ENCODE measurements at regions not wholly inside any gene's neighbourhood (a gene's known extent, or its start where the extent isn't known, plus 50 kb on each side); places are given as distances from the start of the nearest gene placed in this dataset.

DNA sequence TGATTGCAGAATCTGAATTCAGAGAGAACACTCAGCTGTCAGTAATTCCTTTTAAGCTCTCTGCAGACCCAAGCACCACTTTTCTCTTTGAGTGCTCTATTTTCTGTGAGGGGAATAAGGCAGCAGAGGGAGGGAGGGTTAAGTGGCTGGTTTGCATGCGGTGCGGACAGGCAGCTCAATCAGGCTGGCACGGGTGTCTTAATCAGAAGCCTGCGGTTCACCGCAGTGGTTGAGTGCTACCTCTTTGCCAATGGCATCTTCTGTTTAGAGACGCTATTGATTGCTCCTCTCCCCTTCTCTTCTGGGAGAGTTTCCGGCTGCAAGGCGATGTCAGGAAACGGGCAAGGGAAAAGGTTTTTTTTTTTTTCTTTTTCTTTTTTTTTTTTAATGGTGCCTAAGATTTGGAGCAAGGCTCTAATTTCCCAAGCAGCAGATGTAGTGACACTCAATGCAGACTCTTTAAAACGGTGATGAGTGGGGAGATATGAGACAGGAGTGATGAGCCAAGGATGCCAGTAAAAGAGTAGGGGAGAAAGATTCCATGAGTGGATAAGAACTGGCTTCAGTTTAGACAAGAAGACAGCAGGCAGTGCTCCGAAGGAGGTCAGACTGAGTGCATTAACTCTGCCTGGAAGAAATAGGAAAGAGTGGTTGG is 533.7 kb upstream of the SEL1L start:
- DNase-seq, result no peak

DNA sequence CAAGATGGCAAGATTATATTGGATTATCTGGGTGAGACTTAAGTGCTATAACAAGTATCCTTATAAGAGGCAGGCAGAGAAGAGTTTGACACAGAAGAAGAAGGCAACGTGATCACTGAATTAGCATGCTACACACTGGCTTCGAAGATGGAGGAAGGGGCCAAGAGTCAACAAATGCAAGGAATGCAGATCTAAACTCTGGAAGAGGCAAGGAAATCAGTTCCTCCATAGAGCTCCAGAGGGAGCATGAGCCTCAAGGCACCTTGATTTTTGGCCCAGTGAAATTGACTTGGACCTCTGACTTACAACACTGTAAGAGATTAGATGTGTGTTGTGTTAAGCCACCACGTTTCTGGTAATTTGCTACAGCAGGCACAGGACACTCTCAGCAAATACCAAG is 536.4 kb upstream of the SEL1L start:
- DNase-seq, result no peak

DNA sequence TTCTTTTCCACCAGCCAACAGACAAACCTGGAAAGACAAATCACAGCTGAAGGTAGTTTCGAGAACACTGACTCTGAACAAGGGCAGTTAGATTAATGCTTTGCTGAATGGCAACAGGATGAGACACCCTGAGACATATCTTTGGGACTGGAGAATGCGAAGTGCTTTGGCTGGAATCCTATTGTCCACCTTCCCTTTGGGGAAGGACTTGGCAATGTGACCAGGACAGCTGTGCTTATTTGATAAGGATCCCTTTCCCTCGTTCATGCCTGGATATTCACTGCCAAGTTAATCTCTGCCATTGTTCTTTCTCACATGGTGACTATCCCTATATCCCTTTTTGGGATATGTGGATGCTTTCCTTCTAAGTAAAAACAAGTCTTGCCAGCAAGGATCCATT is 537.1 kb upstream of the SEL1L start:
- no peak for DNase-seq

DNA sequence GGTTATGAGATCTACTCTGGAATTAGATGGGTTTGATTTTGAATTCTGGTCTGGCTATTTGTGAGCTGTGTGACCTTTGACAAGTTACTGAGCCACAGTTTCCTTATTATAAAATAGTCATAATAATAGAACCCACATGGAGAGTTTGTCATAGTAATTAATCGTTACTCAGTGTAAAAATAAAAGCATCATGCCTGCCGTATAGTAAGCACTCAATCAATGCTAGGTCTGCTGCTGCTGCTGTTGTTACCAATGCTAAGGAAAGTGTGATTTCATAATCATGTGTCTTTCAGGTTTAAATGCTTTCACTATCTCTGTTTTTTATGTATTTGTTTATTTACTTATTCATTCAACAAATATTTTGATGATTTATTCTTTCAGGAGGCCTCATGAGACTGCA is 539.9 kb upstream of the SEL1L start:
- DNase-seq, result no peak

DNA sequence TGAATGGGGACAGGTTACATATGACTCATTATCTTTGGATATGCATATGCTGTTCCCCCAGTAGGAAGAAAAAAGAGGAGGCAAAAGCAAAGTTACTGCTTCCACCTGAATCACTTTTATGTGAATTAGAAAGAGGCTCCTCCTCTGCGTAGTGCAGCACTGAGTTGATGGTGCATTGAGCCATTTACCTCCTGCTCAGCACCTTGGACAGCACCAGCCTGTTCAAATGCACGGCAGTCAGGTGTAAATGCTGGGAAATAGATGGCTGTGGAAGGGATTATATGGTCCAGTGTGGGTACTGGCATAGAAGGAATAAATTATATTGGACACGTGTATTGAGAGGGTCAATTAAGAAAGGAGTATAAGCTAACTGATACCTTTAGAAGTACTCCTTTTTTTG is 541.9 kb upstream of the SEL1L start:
- peak; percentile 2 for DNase-seq

DNA sequence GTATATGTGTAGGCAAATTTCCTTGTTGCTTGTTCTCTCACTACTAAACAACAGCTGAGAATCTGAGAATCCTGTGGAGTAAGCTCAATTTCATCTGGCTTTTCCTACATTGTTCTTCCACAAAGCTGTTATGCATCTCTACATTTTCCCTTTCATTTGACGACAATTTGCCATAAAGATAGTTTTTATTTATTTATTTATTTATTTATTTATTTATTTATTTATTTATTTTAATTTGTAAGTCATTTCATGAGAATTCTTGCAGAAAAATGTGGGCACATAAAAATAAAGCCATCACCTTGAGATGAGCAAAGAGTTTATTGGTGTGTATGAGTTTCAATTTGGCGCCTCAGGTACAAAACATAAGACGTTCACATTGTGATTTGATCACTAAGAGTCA is 545.9 kb upstream of the SEL1L start:
- no peak for DNase-seq

DNA sequence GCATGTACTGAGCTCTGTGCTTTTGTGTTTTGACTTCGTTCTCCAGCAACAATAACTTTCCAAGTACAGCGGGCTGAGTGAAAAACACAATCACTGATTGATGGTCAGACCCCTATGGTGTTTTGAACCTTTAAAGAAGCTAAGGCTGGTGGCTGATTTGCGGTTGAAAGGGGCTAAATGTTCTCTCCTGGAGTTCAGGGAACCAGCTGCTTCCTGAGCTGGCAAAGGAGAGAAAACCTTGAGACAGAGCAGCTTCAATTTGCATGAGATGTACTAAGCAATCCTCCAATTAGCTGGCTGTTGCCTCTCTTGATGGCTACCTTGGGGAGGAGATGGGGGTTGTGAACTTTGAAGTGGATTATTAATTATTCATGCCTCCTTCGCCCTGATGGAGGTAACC is 546.7 kb upstream of the SEL1L start:
- DNase-seq, result no peak

DNA sequence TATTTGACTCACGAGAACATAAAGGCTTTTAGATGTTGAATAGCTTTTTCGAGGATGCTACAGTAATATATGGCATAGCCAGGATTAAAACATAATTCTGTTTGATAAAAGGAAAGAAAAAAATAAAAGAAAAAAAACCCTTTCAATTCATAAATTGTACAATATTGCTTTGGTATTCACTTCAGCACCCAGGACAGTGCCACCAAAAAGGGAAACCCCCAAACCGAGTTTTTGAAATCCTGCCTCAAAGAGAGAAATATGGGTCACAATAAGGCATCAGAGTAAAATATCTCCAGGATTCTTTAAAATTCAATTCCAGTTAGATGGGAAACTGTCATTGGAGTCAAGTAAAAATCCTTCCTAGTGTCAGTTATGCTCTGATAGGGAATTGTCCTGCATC is 551.2 kb upstream of the SEL1L start:
- no peak for DNase-seq

DNA sequence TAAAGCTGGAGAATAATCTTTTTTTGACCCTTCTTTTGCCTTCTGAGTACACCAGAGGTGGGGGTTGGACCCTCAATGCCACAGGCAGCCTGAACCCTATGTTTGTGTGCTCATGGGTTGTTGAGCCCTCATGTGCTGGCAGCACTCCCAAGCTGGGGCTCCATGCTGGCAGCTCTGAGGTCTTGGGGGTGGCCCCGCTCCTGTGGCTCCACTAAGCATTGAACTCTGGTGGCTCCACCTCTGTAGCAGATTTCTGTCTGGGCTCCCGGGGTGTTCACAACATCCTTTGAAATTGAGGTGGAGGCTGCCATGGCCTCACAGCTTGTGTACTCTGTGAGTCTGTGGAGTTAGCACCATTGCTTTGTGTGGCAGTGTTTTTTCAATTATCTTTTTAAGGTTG is 557.4 kb upstream of the SEL1L start:
- DNase-seq, result no peak

DNA sequence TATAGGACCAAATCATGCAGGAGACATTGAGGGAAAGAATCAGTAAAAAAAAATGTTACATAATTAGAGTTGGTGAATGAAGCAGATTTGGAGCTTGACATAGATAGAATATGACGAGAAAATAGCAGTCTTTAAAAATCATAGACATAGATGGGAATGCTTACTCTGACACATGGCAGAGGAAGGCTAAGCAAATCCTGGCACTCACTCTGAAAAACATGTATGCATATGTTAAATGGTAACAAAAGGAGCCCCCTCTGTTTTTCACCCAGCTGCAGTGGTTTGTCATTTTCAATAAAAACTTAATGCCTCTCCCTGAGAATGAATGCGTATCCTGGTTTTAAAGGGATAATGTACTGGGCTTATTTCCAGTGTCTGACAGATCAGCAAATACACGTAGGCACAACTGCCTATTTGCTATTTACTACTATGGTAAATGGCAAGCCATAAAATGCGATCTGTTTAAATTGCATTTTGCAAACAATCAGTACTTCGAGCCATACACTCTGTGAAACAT is 561.2 kb upstream of the SEL1L start:
- no peak for DNase-seq

DNA sequence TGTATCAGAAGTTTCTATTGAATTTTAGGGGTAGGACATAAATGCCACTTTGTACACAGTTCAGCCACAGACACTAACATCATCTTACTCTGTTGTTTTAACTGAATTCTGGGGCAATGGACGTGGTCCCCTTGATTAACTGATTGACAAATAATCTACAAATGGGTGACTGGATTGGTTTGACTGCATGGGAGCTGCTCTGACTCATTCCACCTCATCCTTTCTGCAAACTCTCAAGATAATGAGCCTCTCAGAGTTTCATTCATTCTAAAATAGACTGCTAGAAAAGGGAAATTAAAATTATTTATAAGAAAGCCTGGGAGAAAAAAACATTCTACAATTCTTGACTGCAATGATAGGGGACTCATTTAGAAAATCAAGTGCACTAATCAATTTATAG is 570.4 kb upstream of the SEL1L start:
- DNase-seq, result no peak

DNA sequence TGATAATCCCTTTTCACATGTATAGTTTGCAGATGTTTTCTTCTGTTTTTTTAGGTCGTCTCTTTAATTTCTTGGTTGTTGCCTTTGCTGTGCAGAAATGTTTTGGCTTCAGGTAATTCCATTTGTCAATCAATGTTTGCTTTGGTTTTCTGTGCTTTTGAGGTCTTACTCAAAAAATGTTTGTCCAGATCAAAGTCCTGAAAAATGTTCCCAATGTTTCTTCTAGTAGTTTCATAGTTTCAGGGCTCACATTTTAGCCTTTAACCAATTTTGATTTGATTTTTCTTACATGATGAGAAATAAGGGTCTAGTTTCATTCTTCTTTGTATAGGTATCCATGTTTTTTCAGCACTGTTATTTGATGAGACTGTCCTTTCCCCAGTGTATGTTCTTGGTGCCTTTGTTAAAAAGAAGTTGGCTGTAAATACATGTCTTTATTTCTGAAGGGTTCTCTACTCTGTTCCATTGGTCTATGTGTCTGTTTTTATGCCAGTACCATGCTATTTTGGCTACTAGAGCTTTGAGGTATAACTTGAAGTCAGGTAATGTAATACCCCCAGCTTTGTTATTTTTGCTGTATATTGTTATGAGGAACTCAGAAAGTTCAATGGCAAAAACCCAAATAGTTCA is 578.7 kb upstream of the SEL1L start:
- no peak for DNase-seq

DNA sequence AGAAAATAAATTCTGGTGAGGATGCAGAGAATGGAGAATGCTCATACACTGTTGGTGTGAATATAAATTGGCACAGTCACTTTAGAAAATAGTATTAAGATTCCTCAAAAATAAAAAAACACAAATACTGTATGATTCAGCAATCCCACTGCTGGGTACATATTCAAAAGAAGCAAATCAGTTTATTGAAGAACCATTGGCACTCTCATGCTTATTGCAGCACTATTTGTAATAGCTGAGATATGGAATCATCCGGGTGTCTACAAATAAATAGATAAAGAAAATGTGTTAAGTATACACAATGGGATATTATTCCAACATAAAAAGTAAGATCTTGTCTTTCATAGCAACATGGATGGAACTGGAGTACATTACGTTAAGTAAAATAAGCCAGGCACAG is 579.4 kb upstream of the SEL1L start:
- no peak for DNase-seq

DNA sequence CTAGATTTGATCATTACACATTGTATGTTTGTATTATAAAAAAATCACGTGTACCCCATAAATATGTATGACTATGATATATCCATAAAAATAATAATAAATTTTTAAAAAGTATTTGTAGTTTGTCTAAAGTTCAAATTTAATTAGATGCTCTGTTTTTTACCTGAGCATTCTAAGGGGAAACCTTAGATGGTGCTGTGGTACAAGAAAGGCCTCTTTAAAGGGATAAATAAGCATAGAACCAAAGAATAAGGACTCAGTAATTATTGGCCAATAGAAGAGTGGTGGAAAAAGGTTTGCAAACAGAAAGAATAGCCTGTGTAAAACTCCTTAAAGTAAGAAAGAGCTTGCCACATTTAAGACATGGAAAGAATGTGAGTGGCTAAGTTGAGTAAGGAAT is 580.1 kb upstream of the SEL1L start:
- no peak for DNase-seq

DNA sequence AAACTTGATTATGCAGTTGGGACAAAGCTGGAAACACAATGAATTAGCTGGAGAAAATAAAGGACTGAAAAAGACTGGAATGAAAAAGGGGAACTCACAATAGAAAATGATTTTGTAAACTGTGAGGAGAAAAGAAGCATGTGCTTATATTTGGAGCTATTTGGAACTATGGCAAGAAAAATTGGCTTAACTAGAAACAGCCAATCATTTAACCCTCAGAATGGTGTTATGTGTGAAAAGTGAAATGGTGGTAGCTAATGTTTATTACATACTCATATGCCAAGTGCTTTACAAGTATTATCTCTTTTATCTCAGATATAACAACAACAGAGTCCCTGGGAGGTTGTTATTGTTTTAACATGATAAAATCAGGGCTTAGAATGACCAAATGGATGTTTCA is 583.1 kb upstream of the SEL1L start:
- no peak for DNase-seq

DNA sequence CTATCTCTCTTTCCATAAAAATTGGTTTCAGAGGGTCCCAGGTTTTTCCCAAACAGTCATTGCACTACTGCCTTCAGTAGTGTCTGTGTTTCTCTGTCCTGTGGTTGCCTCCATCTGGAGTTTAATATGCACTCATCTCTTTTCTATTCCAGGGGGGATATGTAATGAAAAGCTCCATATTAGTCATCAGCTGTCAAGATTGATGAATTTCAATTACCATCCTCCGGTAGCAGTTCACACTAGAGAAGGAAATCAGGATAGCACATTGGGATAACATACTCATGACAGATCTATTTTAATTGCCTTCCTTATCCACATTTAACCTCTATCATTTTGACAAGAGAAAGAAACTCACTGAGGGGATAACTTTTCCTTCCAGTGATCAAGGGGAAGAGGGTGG is 589.0 kb upstream of the SEL1L start:
- no peak for DNase-seq

DNA sequence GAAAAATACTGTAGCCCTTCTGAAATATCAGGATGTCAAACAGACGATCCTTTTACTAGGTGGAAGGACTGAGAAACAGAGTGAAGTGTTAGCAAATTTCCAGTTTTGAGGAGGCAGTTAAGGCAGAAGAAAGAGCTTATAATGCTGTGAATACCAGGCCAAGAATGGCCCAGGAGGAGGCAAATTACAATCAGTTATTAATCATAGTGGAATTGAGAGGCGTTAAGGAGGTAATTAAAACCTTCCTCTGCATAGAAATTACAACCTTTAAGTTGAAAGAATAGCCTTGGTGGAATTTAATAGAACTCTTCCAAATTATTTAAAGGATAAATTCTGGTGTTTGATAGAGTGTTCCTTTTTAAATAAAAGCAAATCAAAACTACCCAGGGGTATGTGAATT is 590.9 kb upstream of the SEL1L start:
- no peak for DNase-seq

DNA sequence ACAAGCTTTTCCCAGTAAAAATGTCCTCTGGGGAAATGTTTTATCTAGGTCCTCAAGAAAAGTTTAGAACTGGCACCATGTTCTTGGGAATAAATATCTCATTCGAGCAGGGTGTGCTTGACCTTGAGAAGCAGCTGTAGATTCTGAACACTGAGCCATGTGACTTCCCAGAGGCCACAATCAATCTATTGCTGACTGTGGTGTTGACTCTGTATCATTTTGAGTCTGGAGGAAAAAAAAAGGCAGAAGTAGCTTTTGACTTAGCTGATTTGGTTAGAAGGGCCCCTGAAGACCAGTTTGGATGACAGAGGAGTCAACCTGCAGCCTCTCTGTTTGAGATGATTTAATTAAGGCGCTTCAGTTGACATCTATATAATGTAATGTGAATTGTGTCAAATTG is 592.4 kb upstream of the SEL1L start:
- DNase-seq, result no peak

DNA sequence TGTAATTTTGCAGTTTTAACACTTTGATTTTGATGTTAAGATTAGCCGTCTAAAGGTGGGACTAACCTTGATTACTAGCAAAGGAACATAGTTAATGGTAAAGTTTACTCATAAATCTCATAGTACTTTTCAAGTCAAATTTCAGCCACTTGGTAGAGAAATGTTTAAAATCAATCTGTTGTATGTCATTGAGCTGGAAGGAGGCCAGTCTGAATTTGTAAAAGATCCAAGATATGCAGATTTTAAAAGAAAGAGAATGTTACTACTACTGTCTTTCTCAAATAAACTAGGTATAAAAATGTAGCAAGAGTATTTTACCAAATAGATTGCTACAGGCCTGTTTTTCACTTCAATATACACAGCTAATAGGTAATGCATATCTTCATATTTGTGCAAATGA is 600.8 kb upstream of the SEL1L start:
- no peak for DNase-seq

DNA sequence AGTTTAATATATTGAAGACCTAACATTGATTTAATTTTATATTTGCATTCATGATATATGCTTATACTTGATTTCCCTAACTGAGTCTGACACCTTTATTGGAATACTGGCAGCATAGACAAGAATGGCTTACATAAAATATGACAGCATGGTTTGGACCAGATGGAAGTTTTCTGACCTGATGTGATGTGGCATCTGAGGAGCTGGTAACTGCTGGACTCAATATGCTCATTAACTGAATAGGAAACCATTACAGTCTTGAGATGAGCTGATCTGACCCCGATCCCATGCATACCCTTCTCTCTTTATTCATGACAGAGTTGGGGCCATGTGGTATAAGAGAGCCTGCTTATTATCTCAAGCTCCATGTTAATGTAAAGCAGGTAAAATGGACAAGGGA is 604.8 kb upstream of the SEL1L start:
- DNase-seq, result no peak

DNA sequence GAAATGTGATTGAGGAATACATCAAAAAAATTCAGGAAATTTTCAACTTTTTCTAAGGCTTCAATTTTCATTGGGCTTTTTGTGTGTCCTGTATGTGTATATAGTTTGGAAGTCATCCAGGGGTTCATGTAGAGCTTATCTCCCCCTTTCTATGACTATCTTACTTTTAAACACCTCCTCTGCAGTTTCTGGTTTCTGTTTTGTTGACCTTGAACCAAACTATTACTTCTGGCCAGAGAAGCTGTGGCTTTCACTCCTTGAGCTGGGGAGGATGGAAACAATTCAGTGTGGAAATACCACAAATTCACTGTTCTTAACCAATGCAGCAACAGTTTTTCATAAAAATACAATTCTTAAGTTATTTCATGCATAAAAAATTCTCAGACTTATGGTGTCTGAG is 613.2 kb upstream of the SEL1L start:
- no peak for DNase-seq

DNA sequence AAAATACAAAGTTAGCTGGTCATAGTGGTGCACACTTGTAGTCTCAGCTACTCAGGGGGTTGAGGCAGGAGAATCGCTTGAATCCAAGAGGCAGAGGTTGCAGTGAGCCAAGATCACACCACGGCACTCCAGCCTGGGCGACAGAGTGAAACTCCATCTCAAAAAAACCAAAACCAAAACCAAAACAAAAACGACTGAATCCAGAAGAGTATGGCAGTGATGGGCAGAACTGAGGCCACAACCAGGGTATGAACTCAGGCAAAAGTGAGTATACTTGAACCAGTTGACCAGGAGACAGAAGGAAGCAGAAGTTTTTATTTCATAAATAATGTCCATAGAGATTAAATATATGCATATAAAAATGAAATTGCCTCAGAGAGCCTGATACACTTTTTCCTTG is 620.0 kb upstream of the SEL1L start:
- no peak for DNase-seq

DNA sequence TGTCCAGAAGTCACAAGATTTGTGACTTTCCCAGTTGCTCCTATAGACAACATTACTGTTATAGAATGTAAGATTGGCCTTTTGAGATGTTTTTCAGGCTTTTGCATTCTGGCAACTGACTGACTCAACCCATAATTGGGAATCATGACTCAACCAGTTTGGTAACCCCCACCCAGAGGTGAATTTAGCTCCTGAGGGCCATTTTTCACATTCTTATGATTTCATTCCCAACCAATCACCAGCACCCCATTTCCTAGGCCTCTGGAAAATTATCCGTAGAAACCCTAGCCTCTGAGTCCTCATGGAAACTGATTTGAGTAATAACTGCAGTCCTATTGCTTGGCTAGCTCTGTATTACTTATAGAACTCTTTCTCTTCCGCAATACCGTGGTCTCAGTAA is 626.0 kb upstream of the SEL1L start:
- no peak for DNase-seq

DNA sequence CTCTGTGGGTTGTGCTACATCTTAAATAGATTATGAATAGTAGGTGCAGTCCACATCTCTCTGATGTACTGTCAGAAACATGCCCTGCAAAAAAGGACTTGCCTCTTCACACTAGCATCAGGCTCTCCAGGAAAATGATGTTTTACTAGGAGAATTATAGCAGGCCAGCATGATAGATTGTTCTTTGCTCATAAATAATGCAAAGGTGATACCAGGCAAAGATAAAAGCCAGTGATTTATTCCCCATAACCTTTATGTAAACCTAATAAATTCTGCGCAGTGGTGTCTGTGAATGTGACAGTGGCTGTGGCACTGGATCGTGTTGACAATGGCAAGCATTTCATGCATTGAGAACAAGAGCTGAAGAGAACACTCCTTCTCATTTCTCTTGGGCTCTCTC is 646.5 kb upstream of the SEL1L start:
- DNase-seq, result no peak

DNA sequence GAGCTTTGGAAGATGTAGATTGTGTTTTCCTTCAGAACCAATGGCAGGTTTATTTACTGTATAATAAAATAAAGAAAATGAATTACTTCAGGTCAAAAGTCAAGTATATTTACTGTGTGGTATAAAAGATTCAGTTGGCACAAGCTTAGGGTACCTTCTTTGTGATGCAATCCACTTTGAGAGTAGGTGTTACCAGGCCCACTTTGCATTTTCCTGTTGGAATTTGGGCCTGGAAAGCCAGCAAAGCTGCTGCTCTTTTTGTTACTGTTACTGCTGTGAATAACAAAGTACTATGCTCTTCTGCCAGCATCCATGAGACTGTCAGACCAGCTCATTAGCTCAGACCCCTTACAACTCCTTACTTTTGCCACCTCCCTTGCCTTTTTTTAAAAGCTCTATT is 649.0 kb upstream of the SEL1L start:
- no peak for DNase-seq

Data from GDM1 (cell line).